HCT116 (cell line): ENCODE measurements at regions not wholly inside any gene's neighbourhood (a gene's known extent, or its start where the extent isn't known, plus 50 kb on each side); places are given as distances from the start of the nearest gene placed in this dataset.

Experiments
- ATAC-seq: fragments of 200-7000 bp; cut with Tn5 transposase; 2 replicates; pipeline ENCODE4 v1.9.1; 2020; ENCODE audit warnings: mild to moderate bottlenecking, moderate library complexity
- BruUV-seq: library from RNA; stranded (reverse); fragments of 400-500 nt; replicated peaks from 2 replicates; lab custom pipeline; 2021; lab: Mats Ljungman, UMichigan
- CTCF ChIA-PET: fragments of 300-600 bp; sonication (Branson Sonifier 250); formaldehyde crosslinking; loops from one replicate; lab custom pipeline; 2021; ENCODE audit warnings: antibody characterized with exemption; lab: Charles Lee
- POLR2A ChIA-PET: fragments of 300-600, 350-600 bp; sonication (Branson Sonifier 250); formaldehyde crosslinking; loops from one replicate; lab custom pipeline; 2021; ENCODE audit warnings: antibody characterized with exemption; lab: Charles Lee
- RAD21 ChIA-PET, 2 experiments: fragments of 300-600 bp; sonication (Branson Sonifier 250); formaldehyde crosslinking; loops; one replicate each; lab custom pipeline; 2023; ENCODE audit warnings: low total read pairs in 2 of 2; ENCODE audit not compliant: uncharacterized antibody in 2 of 2, unreplicated experiment in 2 of 2, low non-redundant PET in 1 of 2; lab: Charles Lee
- DNase-seq: peaks from one replicate; pipeline ENCODE4 v3.0.0-alpha.2; 2010; ENCODE audit warnings: low read depth, low spot score
- H2AFZ ChIP-seq: fragments of 200-600 bp; shearing (Covaris generic), sonication (generic); 2 replicates; pipeline ENCODE4 v1.6.1; 2017; ENCODE audit warnings: low read depth, mixed run types, mixed read lengths, antibody characterized with exemption, low read length; ENCODE audit not compliant: poor library complexity, severe bottlenecking
- H3K27ac ChIP-seq: 2 replicates; pipeline ENCODE4 v1.5.1; 2012; ENCODE audit warnings: low read depth, low read length
- H3K27me3 ChIP-seq: fragments of 200-600 bp; sonication (generic); 2 replicates; pipeline ENCODE4 v1.6.1; 2016; ENCODE audit warnings: mixed run types, low read length, mixed read lengths; ENCODE audit not compliant: insufficient read depth
- H3K36me3 ChIP-seq, 2 experiments: fragments of 200-500 bp in 1 of 2; fragments of 200-600 bp in 1 of 2; sonication (Bioruptor generic) in 1 of 2; sonication (generic) in 1 of 2; 2 replicates each; pipeline versions ENCODE4 v1.5.1 to v1.6.1; 2014 to 2016; ENCODE audit warnings: low read length in 2 of 2, inconsistent platforms in 1 of 2, mixed read lengths in 1 of 2, mixed run types in 1 of 2; ENCODE audit not compliant: insufficient read depth in 2 of 2, control insufficient read depth in 1 of 2
- H3K4me1 ChIP-seq, 2 experiments: fragments of 200-600 bp in 1 of 2; sonication (generic) in 1 of 2; 2 replicates each; pipeline versions ENCODE4 v1.5.1 to v1.6.1; 2012 to 2017; ENCODE audit warnings: low read length in 2 of 2, inconsistent platforms in 1 of 2, mild to moderate bottlenecking in 1 of 2, mixed read lengths in 1 of 2, mixed run types in 1 of 2, moderate library complexity in 1 of 2; ENCODE audit not compliant: insufficient read depth in 2 of 2, control insufficient read depth in 1 of 2
- H3K4me2 ChIP-seq: fragments of 200-600 bp; sonication (generic); 2 replicates; pipeline ENCODE4 v1.6.1; 2017; ENCODE audit warnings: mixed run types, low read length, mixed read lengths
- H3K4me3 ChIP-seq, 2 experiments: fragments of 200-600 bp in 1 of 2; sonication (generic) in 1 of 2; replicated peaks in 1 of 2; 2 replicates each; pipeline ENCODE4 v1.5.1; 2011 to 2016; ENCODE audit warnings: low read length in 2 of 2, control low read depth in 1 of 2, low read depth in 1 of 2, mild to moderate bottlenecking in 1 of 2, mixed read lengths in 1 of 2, mixed run types in 1 of 2
- H3K79me2 ChIP-seq: fragments of 200-600 bp; sonication (generic); 2 replicates; pipeline ENCODE4 v1.6.1; 2017; ENCODE audit warnings: mild to moderate bottlenecking, mixed run types, low read length, moderate library complexity, mixed read lengths; ENCODE audit not compliant: insufficient read depth
- H3K9ac ChIP-seq: fragments of 200-600 bp; sonication (generic); 2 replicates; pipeline ENCODE4 v1.6.1; 2016; ENCODE audit warnings: low read length, mixed read lengths
- H3K9me2 ChIP-seq: fragments of 200-600 bp; sonication (generic), shearing (Covaris generic); 2 replicates; pipeline ENCODE4 v1.6.1; 2017; ENCODE audit warnings: mixed run types, mild to moderate bottlenecking, moderate library complexity; ENCODE audit not compliant: insufficient read depth
- H3K9me3 ChIP-seq, 2 experiments: fragments of 200-500 bp in 1 of 2; fragments of 200-600 bp in 1 of 2; sonication (Bioruptor generic) in 1 of 2; sonication (generic) in 1 of 2; 2 replicates each; pipeline ENCODE4 v1.6.1; 2014 to 2017; ENCODE audit warnings: low read length in 2 of 2, mixed read lengths in 2 of 2, inconsistent platforms in 1 of 2, low read depth in 1 of 2, mild to moderate bottlenecking in 1 of 2, mixed run types in 1 of 2, moderate library complexity in 1 of 2; ENCODE audit not compliant: control insufficient read depth in 1 of 2, insufficient read depth in 1 of 2
- H4K20me1 ChIP-seq: fragments of 200-600 bp; sonication (generic), shearing (Covaris generic); 2 replicates; pipeline ENCODE4 v1.6.1; 2017; ENCODE audit warnings: mixed run types, mild to moderate bottlenecking, moderate library complexity; ENCODE audit not compliant: insufficient read depth
- CBX3 ChIP-seq: IDR thresholded peaks from 2 replicates; pipeline ENCODE4 v1.6.1; 2012; ENCODE audit warnings: low read depth
- CEBPB ChIP-seq: IDR thresholded peaks from 2 replicates; pipeline ENCODE4 v1.6.1; 2012; ENCODE audit warnings: low read depth
- CTCF ChIP-seq, 3 experiments: fragments of 200-600 bp in 1 of 3; sonication (generic) in 1 of 3; IDR thresholded peaks in 2 of 3; conservative IDR thresholded peaks in 1 of 3; 2 replicates each; pipeline ENCODE4 v1.5.1; 2012 to 2017; ENCODE audit warnings: low read depth in 2 of 3, low read length in 2 of 3, antibody characterized with exemption in 1 of 3, borderline replicate concordance in 1 of 3, control low read depth in 1 of 3, mild to moderate bottlenecking in 1 of 3, mixed read lengths in 1 of 3, mixed run types in 1 of 3, moderate library complexity in 1 of 3; ENCODE audit not compliant: insufficient read depth in 1 of 3
- EGR1 ChIP-seq: IDR thresholded peaks from 2 replicates; pipeline ENCODE4 v1.6.1; 2012; ENCODE audit warnings: low read depth
- EZH2 ChIP-seq: fragments of 200-600 bp; sonication (generic); IDR thresholded peaks from 2 replicates; pipeline ENCODE4 v1.6.1; 2017; ENCODE audit warnings: antibody characterized with exemption, mixed run types
- EZH2phosphoT487 ChIP-seq: fragments of 200-600 bp; IDR thresholded peaks from 2 replicates; pipeline ENCODE4 v1.6.1; 2018; ENCODE audit warnings: antibody characterized with exemption, borderline replicate concordance
- FOSL1 ChIP-seq: IDR thresholded peaks from 2 replicates; pipeline ENCODE4 v1.6.1; 2012; ENCODE audit warnings: low read depth
- JUND ChIP-seq: IDR thresholded peaks from 2 replicates; pipeline ENCODE4 v1.6.1; 2012
- MAX ChIP-seq: IDR thresholded peaks from 2 replicates; pipeline ENCODE4 v1.6.1; 2012
- POLR2AphosphoS5 ChIP-seq: IDR thresholded peaks from 2 replicates; pipeline ENCODE4 v1.6.1; 2011; ENCODE audit warnings: mild to moderate bottlenecking, low read depth, low read length, moderate library complexity
- RAD21 ChIP-seq: IDR thresholded peaks from 2 replicates; pipeline ENCODE4 v1.6.1; 2012; ENCODE audit warnings: low read depth, mild to moderate bottlenecking
- REST ChIP-seq: IDR thresholded peaks from 2 replicates; pipeline ENCODE4 v1.6.1; 2012; ENCODE audit warnings: low read depth
- SIN3A ChIP-seq: IDR thresholded peaks from 2 replicates; pipeline ENCODE4 v1.6.1; 2012; ENCODE audit warnings: low read depth
- SP1 ChIP-seq: IDR thresholded peaks from 2 replicates; pipeline ENCODE4 v1.6.1; 2012; ENCODE audit warnings: low read depth
- SRF ChIP-seq: IDR thresholded peaks from 2 replicates; pipeline ENCODE4 v1.6.1; 2012; ENCODE audit warnings: low read depth
- TCF7L2 ChIP-seq: IDR thresholded peaks from 2 replicates; pipeline ENCODE4 v1.7.0; 2011; ENCODE audit warnings: borderline replicate concordance, inconsistent platforms; ENCODE audit not compliant: insufficient read depth, insufficient read length; ENCODE audit errors: extremely low read depth
- YY1 ChIP-seq: IDR thresholded peaks from 2 replicates; pipeline ENCODE4 v1.6.1; 2011; ENCODE audit warnings: low read length, low read depth, moderate library complexity, mild to moderate bottlenecking; ENCODE audit not compliant: insufficient replicate concordance; ENCODE audit errors: extremely low read depth
- ZBTB33 ChIP-seq: IDR thresholded peaks from 2 replicates; pipeline ENCODE4 v1.6.1; 2011; ENCODE audit warnings: mild to moderate bottlenecking, low read length, moderate library complexity; ENCODE audit not compliant: insufficient replicate concordance; ENCODE audit errors: extremely low read depth
- ZFX ChIP-seq: fragments of 450-650 bp; IDR thresholded peaks from 2 replicates; pipeline ENCODE4 v1.6.1; 2017
- intact Hi-C: fragments of 100-400 bp; cut with micrococcal nuclease; formaldehyde crosslinking; loops from 2 replicates; pipeline ENCODE4 v1.10.0; 2022

- no peak for TF ChIP-seq REST
These were observed 54.0 kb downstream of the SHOC1 start (continued) for GRCh38 chr9:111740739-111741138.

- RAD21 ChIA-PET: no interaction called here
- BruUV-seq: no TSS peak
- H3K9me3 ChIP-seq: no peaks in the 10 kb centered on the region
- peaks cover under 1 to 5% of the 10 kb centered on the region in 2 experiments; a peak in 1 of 4 replicates for H3K4me1 ChIP-seq
- intact Hi-C loops: no loop called here
- no peak overlapping the region for H3K27ac ChIP-seq
- POLR2A ChIA-PET: no interaction called here
- no peak overlapping the region for H3K4me3 ChIP-seq
- no peak overlapping the region for H3K9ac ChIP-seq
- H3K79me2 ChIP-seq: no peaks in the 10 kb centered on the region
- no peaks in the 10 kb centered on the region for H4K20me1 ChIP-seq
- no peak for ATAC-seq
- DNase-seq: no peak
- H3K9me2 ChIP-seq: no peaks in the 10 kb centered on the region
- H3K36me3 ChIP-seq: no peaks in the 10 kb centered on the region
- no peaks in the 10 kb centered on the region for H3K27me3 ChIP-seq
- TF ChIP-seq EGR1 (no peak), POLR2AphosphoS5 (no peak), RAD21 (no peak), TCF7L2 (no peak), EZH2phosphoT487 (no peak), EZH2 (no peak), MAX (no peak), ZFX (no peak), SIN3A (no peak), CEBPB (no peak), FOSL1 (no peak), ZBTB33 (no peak), SP1 (no peak), JUND (no peak), CTCF (IDR thresholded peaks at IDR 0.05 in 2 of 3, conservative IDR thresholded peaks at IDR 0.05 in 1 of 3; ENCODE audit: borderline replicate concordance in 1 of 3, insufficient read depth in 1 of 3, low read depth in 2 of 3, low read length in 2 of 3) (no peak), CBX3 (no peak), YY1 (no peak), SRF (no peak)
- CTCF ChIA-PET: no interaction called here
- H3K4me2 ChIP-seq: no peak overlapping the region
- no peak overlapping the region for H2AFZ ChIP-seq
These were observed 58.0 kb downstream of the SHOC1 start for GRCh38 chr9:111736714-111737113.
